ENCODE measurements at regions not wholly inside any gene's neighbourhood (a gene's known extent, or its start where the extent isn't known, plus 50 kb on each side); places are given as distances from the start of the nearest gene placed in this dataset.
A peak's percentile ranks its signal among the peaks of the same experiment; 100 is the strongest.

DNA sequence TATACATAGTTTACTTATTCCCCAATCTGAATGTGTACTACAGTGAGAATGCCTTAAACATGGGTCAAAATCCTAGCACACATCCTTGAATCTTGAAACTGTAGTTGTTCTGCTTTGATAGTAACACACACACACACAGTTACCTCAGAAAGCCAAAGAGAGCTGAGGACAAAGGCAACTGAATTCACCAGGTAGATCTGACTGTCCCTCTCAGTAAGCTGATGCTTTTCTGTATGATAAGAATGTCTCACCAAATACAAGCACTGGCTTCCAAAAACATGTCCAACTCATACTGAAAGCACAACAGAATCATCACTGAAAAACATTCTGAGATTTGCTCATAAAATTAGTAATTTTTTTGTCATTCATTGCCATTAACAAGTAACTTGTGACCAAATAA lies 104.3 kb upstream of the DYNLRB2 start:
- no peaks in the 10 kb centered on the region for H3K36me3 Mint-ChIP-seq (ENCODE audit: low read depth)
- no peak overlapping the region for H3K4me3 Mint-ChIP-seq
- CTCF ChIA-PET = interaction anchor here (2.0 kb wide), 1 partner anchor 30 kb away, joined by 4 read pairs; no protein-coding TSS in a partner anchor
- TF ChIP-seq, protein P1, sequence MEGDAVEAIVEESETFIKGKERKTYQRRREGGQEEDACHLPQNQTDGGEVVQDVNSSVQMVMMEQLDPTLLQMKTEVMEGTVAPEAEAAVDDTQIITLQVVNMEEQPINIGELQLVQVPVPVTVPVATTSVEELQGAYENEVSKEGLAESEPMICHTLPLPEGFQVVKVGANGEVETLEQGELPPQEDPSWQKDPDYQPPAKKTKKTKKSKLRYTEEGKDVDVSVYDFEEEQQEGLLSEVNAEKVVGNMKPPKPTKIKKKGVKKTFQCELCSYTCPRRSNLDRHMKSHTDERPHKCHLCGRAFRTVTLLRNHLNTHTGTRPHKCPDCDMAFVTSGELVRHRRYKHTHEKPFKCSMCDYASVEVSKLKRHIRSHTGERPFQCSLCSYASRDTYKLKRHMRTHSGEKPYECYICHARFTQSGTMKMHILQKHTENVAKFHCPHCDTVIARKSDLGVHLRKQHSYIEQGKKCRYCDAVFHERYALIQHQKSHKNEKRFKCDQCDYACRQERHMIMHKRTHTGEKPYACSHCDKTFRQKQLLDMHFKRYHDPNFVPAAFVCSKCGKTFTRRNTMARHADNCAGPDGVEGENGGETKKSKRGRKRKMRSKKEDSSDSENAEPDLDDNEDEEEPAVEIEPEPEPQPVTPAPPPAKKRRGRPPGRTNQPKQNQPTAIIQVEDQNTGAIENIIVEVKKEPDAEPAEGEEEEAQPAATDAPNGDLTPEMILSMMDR (IDR thresholded peaks at IDR 0.05) = no peak
- H3K9me3 Mint-ChIP-seq = no peaks in the 10 kb centered on the region
- H3K4me1 Mint-ChIP-seq (ENCODE audit: low read depth) = no peaks in the 10 kb centered on the region
- intact Hi-C loops (cut with micrococcal nuclease) = no loop called here
- ATAC-seq = no peak
- DNase-seq = no peak
- H3K27me3 Mint-ChIP-seq = peaks cover 16% of the 10 kb centered on the region
- no peak overlapping the region for H3K27ac Mint-ChIP-seq
- POLR2A ChIA-PET = interaction anchor here (0.6 kb wide), 1 partner anchor 565 kb away, joined by 3 read pairs; no protein-coding TSS in a partner anchor

DNA sequence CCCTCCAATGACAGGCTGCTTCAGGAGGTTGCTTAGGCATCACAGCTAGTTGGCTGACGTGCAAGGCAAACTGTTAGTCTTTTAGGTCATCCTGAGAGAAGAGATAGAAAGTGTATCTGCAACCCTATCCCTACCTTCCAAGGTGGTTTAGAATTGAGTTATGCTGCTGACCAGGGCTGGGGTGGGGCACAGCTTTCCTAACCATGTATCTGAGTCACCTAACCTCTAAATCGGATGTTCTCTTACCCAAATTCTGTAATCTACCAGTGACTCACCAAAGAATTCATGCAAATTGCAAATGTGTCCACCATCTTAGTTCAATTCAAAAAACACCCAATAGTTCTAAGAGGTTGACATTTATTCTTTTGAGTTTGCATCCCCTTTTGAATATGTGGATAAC lies 107.2 kb upstream of the DYNLRB2 start:
- intact Hi-C loops (cut with micrococcal nuclease) = no loop called here

DNA sequence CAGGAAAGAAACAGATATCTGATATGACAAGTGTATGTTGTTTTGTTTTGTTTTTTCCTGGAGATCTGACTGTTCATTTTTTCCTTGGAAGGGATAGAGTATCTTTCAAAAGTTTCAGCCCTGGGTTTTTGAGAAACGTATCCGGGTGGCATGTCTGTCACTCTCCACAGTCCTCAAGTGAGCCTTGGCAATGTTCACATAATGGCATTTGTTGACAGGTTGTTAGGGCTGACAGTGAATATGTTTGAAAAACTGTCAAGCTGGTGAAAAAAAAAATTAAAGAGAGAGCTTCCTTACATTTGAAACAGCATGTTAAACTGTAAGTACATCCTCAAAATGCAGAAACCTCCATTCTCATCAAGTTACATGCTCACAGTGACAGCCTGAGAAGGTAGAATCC lies 113.0 kb upstream of the DYNLRB2 start:
- Mint-ChIP-seq H3K9me3 (no peaks in the 10 kb centered on the region), H3K36me3 (ENCODE audit: low read depth) (no peaks in the 10 kb centered on the region), H3K4me1 (ENCODE audit: low read depth) (no peaks in the 10 kb centered on the region), H3K27me3 (peaks cover 19% of the 10 kb centered on the region), H3K27ac (no peak overlapping the region), H3K4me3 (no peak overlapping the region)
- CTCF ChIA-PET = no interaction called here
- no peak for DNase-seq
- intact Hi-C loops (cut with micrococcal nuclease) = no loop called here
- TF ChIP-seq, protein P1 (IDR thresholded peaks at IDR 0.05) = no peak
- POLR2A ChIA-PET = no interaction called here
- no peak for ATAC-seq

More for the DNA sequence above, 107.2 kb upstream of the DYNLRB2 start:
- TF ChIP-seq, protein P1 (IDR thresholded peaks at IDR 0.05) = no peak
- DNase-seq = peak; percentile 7
- no peaks in the 10 kb centered on the region for H3K9me3 Mint-ChIP-seq
- no peak overlapping the region for H3K27ac Mint-ChIP-seq
- ATAC-seq = no peak
- H3K4me1 Mint-ChIP-seq (ENCODE audit: low read depth) = no peaks in the 10 kb centered on the region
- H3K27me3 Mint-ChIP-seq = peaks cover 14% of the 10 kb centered on the region
- ChIA-PET CTCF (no interaction called here), POLR2A (no interaction called here)
- H3K4me3 Mint-ChIP-seq = no peak overlapping the region
- no peaks in the 10 kb centered on the region for H3K36me3 Mint-ChIP-seq (ENCODE audit: low read depth)

DNA sequence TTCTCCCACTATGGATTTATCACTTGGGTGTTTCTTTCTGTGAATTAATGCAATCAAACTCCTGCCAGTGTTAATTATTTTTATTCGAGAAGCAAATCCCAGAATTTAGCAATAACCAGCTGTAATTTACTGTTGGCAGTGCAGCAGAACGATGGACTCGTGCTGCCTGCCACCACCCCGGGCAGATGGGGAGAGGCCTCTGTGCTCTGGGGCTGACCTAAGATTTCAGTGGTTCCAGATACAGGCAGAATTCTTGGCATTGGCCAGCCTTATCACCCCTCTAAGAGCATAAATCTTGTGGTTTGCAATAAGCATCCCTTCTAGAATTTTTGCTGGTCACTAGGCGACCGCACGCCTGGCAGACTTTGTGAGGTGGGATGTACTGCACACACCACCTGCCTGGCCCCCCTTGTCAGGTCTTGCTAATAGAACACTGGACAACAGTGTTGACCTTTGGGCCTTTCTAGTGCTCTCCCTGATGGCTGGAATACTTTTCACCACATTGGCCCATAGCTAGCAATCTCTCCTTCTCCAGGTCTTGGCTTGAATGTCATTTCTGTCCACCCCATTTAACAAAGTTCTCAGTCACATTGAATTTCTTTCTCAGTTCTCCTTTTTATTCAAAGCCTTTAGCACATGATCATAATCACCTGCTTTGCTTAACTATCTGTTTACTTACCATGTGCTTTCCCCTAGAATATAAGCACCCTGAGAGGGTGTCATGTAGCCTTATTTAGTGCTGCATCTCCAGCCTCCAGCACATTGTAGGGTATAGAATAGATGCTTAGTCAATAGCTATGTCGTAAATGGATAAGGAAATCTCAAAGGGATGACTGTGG lies 122.1 kb upstream of the DYNLRB2 start:
- H3K4me3 Mint-ChIP-seq = no peak overlapping the region
- H3K27me3 Mint-ChIP-seq = peaks cover 5% of the 10 kb centered on the region
- ATAC-seq (no peak), DNase-seq (no peak)
- H3K9me3 Mint-ChIP-seq = no peaks in the 10 kb centered on the region
- H3K4me1 Mint-ChIP-seq (ENCODE audit: low read depth) = no peaks in the 10 kb centered on the region
- intact Hi-C loops (cut with micrococcal nuclease) = no loop called here
- H3K36me3 Mint-ChIP-seq (ENCODE audit: low read depth) = no peaks in the 10 kb centered on the region
- no peak overlapping the region for H3K27ac Mint-ChIP-seq
- TF ChIP-seq, protein P1 (IDR thresholded peaks at IDR 0.05) = no peak
- ChIA-PET POLR2A (no interaction called here), CTCF (interaction anchor here (1.0 kb wide), 1 partner anchor 108 kb away, joined by 3 read pairs; no protein-coding TSS in a partner anchor)

DNA sequence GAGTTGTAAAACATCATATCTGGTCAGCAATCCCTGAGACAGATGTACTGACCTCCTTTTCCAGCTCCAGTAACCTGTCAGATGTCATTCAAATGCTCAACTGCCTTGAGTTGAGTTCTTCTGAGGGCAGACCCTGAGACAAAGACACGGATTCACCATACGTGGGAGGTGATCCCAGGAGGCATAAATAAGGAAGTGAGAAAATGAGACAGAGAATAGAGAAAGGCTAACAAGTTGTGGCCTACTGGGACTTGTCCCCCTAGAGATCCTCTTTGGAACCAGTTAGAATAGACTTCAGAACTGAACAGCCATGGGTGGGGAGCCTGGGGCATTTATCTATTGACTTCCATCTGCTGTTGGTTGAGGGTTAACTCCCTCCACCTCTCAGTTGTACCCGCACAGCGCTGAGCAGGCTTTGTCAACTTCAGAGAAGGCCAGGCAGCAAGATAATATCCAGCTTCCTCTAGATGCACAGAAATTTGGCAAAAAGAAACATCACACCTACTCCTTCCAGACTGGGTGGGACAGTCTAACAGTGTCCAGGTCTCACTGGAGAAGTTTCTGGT lies 123.0 kb upstream of the DYNLRB2 start:
- TF ChIP-seq, protein P1 (IDR thresholded peaks at IDR 0.05) = no peak

More for the DNA sequence above, 123.0 kb upstream of the DYNLRB2 start:
- Mint-ChIP-seq H3K4me1 (ENCODE audit: low read depth) (no peaks in the 10 kb centered on the region), H3K27ac (no peak overlapping the region), H3K36me3 (ENCODE audit: low read depth) (no peaks in the 10 kb centered on the region), H3K27me3 (peaks cover 5% of the 10 kb centered on the region), H3K9me3 (no peaks in the 10 kb centered on the region), H3K4me3 (no peak overlapping the region)
- ChIA-PET POLR2A (no interaction called here), CTCF (no interaction called here)
- no peak for ATAC-seq
- intact Hi-C loops (cut with micrococcal nuclease) = no loop called here
- no peak for DNase-seq
